Osteocyte (in vitro differentiated cells): ENCODE measurements at regions not wholly inside any gene's neighbourhood (a gene's known extent, or its start where the extent isn't known, plus 50 kb on each side); places are given as distances from the start of the nearest gene placed in this dataset.
A peak's percentile ranks its signal among the peaks of the same experiment; 100 is the strongest.

Source experiments
- DNase-seq: peaks from one replicate; pipeline ENCODE4 v3.0.0; 2021; ENCODE audit warnings: mixed read lengths; ENCODE audit not compliant: unreplicated experiment; ENCODE audit errors: extremely low spot score
- H3K27ac Mint-ChIP-seq: one replicate; pipeline ENCODE4 v1.8.0; 2021; ENCODE audit warnings: mild to moderate bottlenecking, mixed read lengths; ENCODE audit not compliant: unreplicated experiment
- H3K27me3 Mint-ChIP-seq: one replicate; pipeline ENCODE4 v1.8.0; 2021; ENCODE audit warnings: mixed read lengths; ENCODE audit not compliant: unreplicated experiment
- H3K36me3 Mint-ChIP-seq: one replicate; pipeline ENCODE4 v1.8.0; 2021; ENCODE audit warnings: mixed read lengths; ENCODE audit not compliant: unreplicated experiment
- H3K4me1 Mint-ChIP-seq: one replicate; pipeline ENCODE4 v1.8.0; 2021; ENCODE audit warnings: mixed read lengths; ENCODE audit not compliant: unreplicated experiment
- H3K4me3 Mint-ChIP-seq: one replicate; pipeline ENCODE4 v1.8.0; 2021; ENCODE audit warnings: mild to moderate bottlenecking, moderate library complexity, mixed read lengths; ENCODE audit not compliant: unreplicated experiment
- H3K9me3 Mint-ChIP-seq: one replicate; pipeline ENCODE4 v1.8.0; 2021; ENCODE audit warnings: mixed read lengths; ENCODE audit not compliant: unreplicated experiment
- CTCF ChIP-seq: fragments of 200-600 bp; sonication (generic); IDR thresholded peaks from 2 replicates; pipeline ENCODE4 v1.5.0; 2021; ENCODE audit warnings: antibody characterized with exemption, mild to moderate bottlenecking, moderate library complexity

GRCh38 chr5:3660630-3661029 lies 65.0 kb downstream of the IRX1 start:
- peak; percentile 56 for DNase-seq
- no peaks in the 10 kb centered on the region for H3K36me3 Mint-ChIP-seq
- H3K4me1 Mint-ChIP-seq = no peaks in the 10 kb centered on the region
- peaks cover 19% of the 10 kb centered on the region for H3K9me3 Mint-ChIP-seq
- no peak for TF ChIP-seq CTCF
- no peak overlapping the region for H3K4me3 Mint-ChIP-seq
- no peaks in the 10 kb centered on the region for H3K27me3 Mint-ChIP-seq
- H3K27ac Mint-ChIP-seq = no peak overlapping the region

- Mint-ChIP-seq H3K4me3 (no peak overlapping the region), H3K27ac (no peak overlapping the region), H3K9me3 (peaks cover 26% of the 10 kb centered on the region), H3K4me1 (no peaks in the 10 kb centered on the region), H3K36me3 (no peaks in the 10 kb centered on the region), H3K27me3 (no peaks in the 10 kb centered on the region)
- no peak for TF ChIP-seq CTCF
- DNase-seq = peak; percentile 63
Observed at GRCh38 chr5:3661755-3662296, 66.2 kb downstream of the IRX1 start.

- peaks cover 25% of the 10 kb centered on the region for H3K9me3 Mint-ChIP-seq
- no peaks in the 10 kb centered on the region for H3K36me3 Mint-ChIP-seq
- H3K27me3 Mint-ChIP-seq = no peaks in the 10 kb centered on the region
- no peak overlapping the region for H3K4me3 Mint-ChIP-seq
- DNase-seq = no peak
- no peak for TF ChIP-seq CTCF
- H3K4me1 Mint-ChIP-seq = no peaks in the 10 kb centered on the region
- no peak overlapping the region for H3K27ac Mint-ChIP-seq
Observed at GRCh38 chr5:3662344-3662743, 66.7 kb downstream of the IRX1 start.

- no peaks in the 10 kb centered on the region for H3K4me1 Mint-ChIP-seq
- peaks cover 38% of the 10 kb centered on the region for H3K9me3 Mint-ChIP-seq
- no peaks in the 10 kb centered on the region for H3K36me3 Mint-ChIP-seq
- no peak for DNase-seq
- no peak overlapping the region for H3K4me3 Mint-ChIP-seq
- TF ChIP-seq CTCF = no peak
- H3K27ac Mint-ChIP-seq = no peak overlapping the region
- no peaks in the 10 kb centered on the region for H3K27me3 Mint-ChIP-seq
Observed at GRCh38 chr5:3671337-3671736, 75.7 kb downstream of the IRX1 start.

- DNase-seq = no peak
- no peak for TF ChIP-seq CTCF
- Mint-ChIP-seq H3K9me3 (peaks cover 22% of the 10 kb centered on the region), H3K27me3 (no peaks in the 10 kb centered on the region), H3K4me3 (no peak overlapping the region), H3K4me1 (no peaks in the 10 kb centered on the region), H3K27ac (no peak overlapping the region), H3K36me3 (no peaks in the 10 kb centered on the region)
Observed at GRCh38 chr5:3678801-3679200, 83.2 kb downstream of the IRX1 start.
